Left lung (tissue), 4 donors: ENCODE measurements at regions not wholly inside any gene's neighbourhood (a gene's known extent, or its start where the extent isn't known, plus 50 kb on each side); places are given as distances from the start of the nearest gene placed in this dataset.

Experiments used
- ATAC-seq: fragments of 200-7000 bp; cut with Tn5 transposase; one replicate; pipeline ENCODE4 v1.9.1; 2020; ENCODE audit warnings: moderate library complexity
- DNase-seq, 4 donors: peaks; one replicate each; pipeline ENCODE4 v3.0.0-alpha.2; 2013 to 2020
- H3K27ac ChIP-seq, 2 donors: fragments of 200-600 bp; sonication (generic) in 1 of 2; one replicate each; pipeline versions ENCODE4 v1.5.0 to v1.8.0; 2020 to 2021
- H3K27me3 ChIP-seq, 2 donors: fragments of 200-600 bp; sonication (generic) in 1 of 2; one replicate each; pipeline versions ENCODE4 v1.5.0 to v1.8.0; 2020 to 2021
- H3K36me3 ChIP-seq, 2 donors: fragments of 200-600 bp; sonication (generic) in 1 of 2; one replicate each; pipeline versions ENCODE4 v1.5.0 to v1.8.0; 2020 to 2021
- H3K4me1 ChIP-seq, 2 donors: fragments of 200-600 bp; one replicate each; pipeline ENCODE4 v1.8.0; 2021
- H3K4me3 ChIP-seq, 2 donors: fragments of 200-600 bp; sonication (generic) in 1 of 2; one replicate each; pipeline versions ENCODE4 v1.5.0 to v1.8.0; 2020 to 2021; ENCODE audit warnings: mild to moderate bottlenecking in 1 of 2
- H3K9me3 ChIP-seq, 2 donors: fragments of 200-600 bp; sonication (generic) in 1 of 2; one replicate each; pipeline versions ENCODE4 v1.5.0 to v1.8.0; 2020 to 2021
- CTCF ChIP-seq, 2 donors: fragments of 200-600 bp; sonication (generic) in 1 of 2; IDR thresholded peaks; one replicate each; pipeline versions ENCODE4 v1.5.0 to v1.8.0; 2021; ENCODE audit warnings: antibody characterized with exemption in 2 of 2
- intact Hi-C, 2 donors: fragments of 100-400 bp; cut with DNase I; formaldehyde crosslinking; loops; one replicate each; pipeline versions ENCODE4 v1.11.2 to v1.14.2; 2022
- donor health status: DM: no; HTN: yes; CAD: no.
- donor health status: DM: no; HTN: no; CAD: no.

DNA sequence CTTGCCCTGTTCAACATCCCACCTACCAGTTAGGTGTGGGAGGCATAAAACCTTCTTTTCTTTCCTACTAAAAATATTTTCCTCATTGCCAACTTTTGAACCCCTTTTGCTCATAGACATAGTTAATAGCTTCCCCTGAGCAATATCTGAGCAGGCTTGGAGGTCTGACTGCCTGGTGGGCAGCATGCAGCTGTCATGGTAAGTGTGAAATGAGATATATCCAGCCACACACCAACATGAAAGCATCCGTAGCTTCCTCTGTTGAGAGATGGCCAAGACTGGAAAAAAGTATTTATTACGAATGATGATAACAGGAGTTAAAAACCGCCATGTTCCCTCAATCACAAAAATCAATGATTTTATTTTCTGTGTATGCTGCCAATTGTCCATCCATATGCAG is 190.1 kb downstream of the TMEM38B start:
- no peaks in the 10 kb centered on the region for H3K36me3 ChIP-seq
- H3K4me1 ChIP-seq = no peaks in the 10 kb centered on the region
- intact Hi-C loops = no loop called here
- no peak for TF ChIP-seq CTCF (IDR thresholded peaks at IDR 0.05)
- DNase-seq (no peak), ATAC-seq (no peak)
- H3K9me3 ChIP-seq = no peaks in the 10 kb centered on the region
- no peaks in the 10 kb centered on the region for H3K27me3 ChIP-seq
- H3K27ac ChIP-seq = no peak overlapping the region
- H3K4me3 ChIP-seq = no peak overlapping the region

- TF ChIP-seq CTCF (IDR thresholded peaks at IDR 0.05) = no peak
- H3K27ac ChIP-seq = no peak overlapping the region
- DNase-seq (no peak), ATAC-seq (no peak)
- intact Hi-C loops = no loop called here
- no peaks in the 10 kb centered on the region for H3K27me3 ChIP-seq
- H3K4me3 ChIP-seq = no peak overlapping the region
- H3K4me1 ChIP-seq = no peaks in the 10 kb centered on the region
- no peaks in the 10 kb centered on the region for H3K9me3 ChIP-seq
- no peaks in the 10 kb centered on the region for H3K36me3 ChIP-seq
These were observed 191.8 kb downstream of the TMEM38B start for GRCh38 chr9:105886136-105886535.

- Histone ChIP-seq H3K27me3 (no peaks in the 10 kb centered on the region), H3K4me1 (no peaks in the 10 kb centered on the region), H3K4me3 (no peak overlapping the region), H3K36me3 (no peaks in the 10 kb centered on the region), H3K9me3 (no peaks in the 10 kb centered on the region), H3K27ac (no peak overlapping the region)
- DNase-seq (no peak), ATAC-seq (no peak)
- intact Hi-C loops = no loop called here
- TF ChIP-seq CTCF (IDR thresholded peaks at IDR 0.05) = no peak
These were observed 193.3 kb downstream of the TMEM38B start for GRCh38 chr9:105887679-105888078.

DNA sequence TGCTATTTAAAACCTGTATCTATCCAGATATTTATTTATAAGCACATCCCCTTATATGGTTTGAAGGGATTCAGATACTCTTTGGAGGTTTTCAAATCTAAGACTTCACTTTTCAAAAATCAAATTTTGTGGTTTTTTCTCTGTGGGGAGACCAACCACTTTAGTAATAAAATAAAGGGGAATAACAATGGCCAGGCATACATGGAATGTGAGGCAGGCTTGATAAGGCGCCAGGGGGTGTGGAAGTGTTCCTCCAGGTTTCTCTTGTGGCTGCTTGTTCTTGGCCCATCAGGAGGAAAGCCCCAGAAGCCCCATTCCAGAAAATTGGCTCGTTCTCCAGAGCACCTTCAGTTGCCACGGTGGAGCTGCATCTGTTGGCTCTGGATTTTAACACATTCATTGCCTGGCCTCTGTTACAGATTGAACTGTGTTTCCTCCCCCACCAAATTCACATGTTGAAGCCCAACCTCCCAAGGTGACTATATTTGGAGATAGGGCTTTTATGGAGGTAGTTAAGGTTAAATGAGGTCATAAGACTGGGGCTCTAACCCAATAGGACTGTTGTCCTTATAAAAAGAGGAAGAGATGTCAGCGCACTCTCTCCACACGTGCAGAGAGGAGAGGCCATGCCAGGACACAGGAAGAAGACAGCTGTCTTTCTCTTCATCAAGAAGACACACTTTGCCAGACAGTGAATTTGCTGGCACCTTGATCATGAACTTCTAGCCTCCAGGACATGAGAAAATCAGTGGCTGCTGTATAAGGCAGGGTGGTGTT is 195.9 kb downstream of the TMEM38B start:
- Histone ChIP-seq H3K27ac (no peak overlapping the region), H3K36me3 (no peaks in the 10 kb centered on the region), H3K4me1 (no peaks in the 10 kb centered on the region), H3K4me3 (no peak overlapping the region), H3K9me3 (no peaks in the 10 kb centered on the region), H3K27me3 (no peaks in the 10 kb centered on the region)
- no peak for ATAC-seq
- no peak for DNase-seq
- intact Hi-C loops = no loop called here
- no peak for TF ChIP-seq CTCF (IDR thresholded peaks at IDR 0.05)

GRCh38 chr9:105900123-105900522 is 205.8 kb downstream of the TMEM38B start:
- DNase-seq (no peak), ATAC-seq (no peak)
- Histone ChIP-seq H3K9me3 (peaks cover 0 to 3% of the 10 kb centered on the region in 2 donors), H3K4me3 (no peak overlapping the region), H3K36me3 (no peaks in the 10 kb centered on the region), H3K27ac (no peak overlapping the region), H3K4me1 (no peaks in the 10 kb centered on the region), H3K27me3 (no peaks in the 10 kb centered on the region)
- intact Hi-C loops = no loop called here
- no peak for TF ChIP-seq CTCF (IDR thresholded peaks at IDR 0.05)
